Keratinocyte (primary cell): ENCODE measurements at regions not wholly inside any gene's neighbourhood (a gene's known extent, or its start where the extent isn't known, plus 50 kb on each side); places are given as distances from the start of the nearest gene placed in this dataset.

Source experiments
- DNase-seq: peaks from one replicate; pipeline ENCODE4 v3.0.0-alpha.2; 2011; ENCODE audit warnings: low read depth, missing footprints, low spot score
- FAIRE-seq: peaks from 2 replicates; lab custom pipeline; 2011; peaks lifted over from hg19 to GRCh38; lab: Jason Lieb, UNC
- H2AFZ ChIP-seq: 2 replicates; pipeline ENCODE4 v1.6.0; 2012; ENCODE audit warnings: low read length, control low read depth, inconsistent platforms; ENCODE audit not compliant: control insufficient read depth
- H3K27ac ChIP-seq: 2 replicates; pipeline ENCODE4 v1.5.1; 2011; ENCODE audit warnings: low read length; ENCODE audit not compliant: control insufficient read depth, insufficient read depth
- H3K27me3 ChIP-seq: 3 replicates; pipeline ENCODE4 v1.6.0; 2011; ENCODE audit warnings: low read length; ENCODE audit not compliant: control insufficient read depth, insufficient read depth; ENCODE audit errors: extremely low read depth
- H3K36me3 ChIP-seq, 2 experiments: 2 replicates in 1 of 2; 3 replicates in 1 of 2; pipeline ENCODE4 v1.5.1; 2011; ENCODE audit warnings: low read length in 2 of 2, mild to moderate bottlenecking in 1 of 2; ENCODE audit not compliant: control insufficient read depth in 2 of 2, insufficient read depth in 2 of 2; ENCODE audit errors: extremely low read depth in 1 of 2
- H3K4me1 ChIP-seq: 3 replicates; pipeline ENCODE4 v1.5.1; 2011; ENCODE audit warnings: low read length; ENCODE audit not compliant: control insufficient read depth, insufficient read depth; ENCODE audit errors: extremely low read depth
- H3K4me2 ChIP-seq: 3 replicates; pipeline ENCODE4 v1.6.0; 2011; ENCODE audit warnings: low read depth, low read length; ENCODE audit not compliant: control insufficient read depth, insufficient read depth; ENCODE audit errors: extremely low read depth
- H3K4me3 ChIP-seq, 3 experiments: fragments of 200-600 bp in 1 of 3; sonication (generic) in 1 of 3; 2 replicates in 2 of 3; 3 replicates in 1 of 3; pipeline ENCODE4 v1.5.1; 2011 to 2016; ENCODE audit warnings: low read length in 3 of 3, mild to moderate bottlenecking in 3 of 3, control low read depth in 2 of 3, inconsistent platforms in 1 of 3, low read depth in 1 of 3, mixed read lengths in 1 of 3, mixed run types in 1 of 3, moderate library complexity in 1 of 3; ENCODE audit not compliant: control insufficient read depth in 2 of 3, insufficient read depth in 2 of 3; ENCODE audit errors: extremely low read depth in 1 of 3
- H3K79me2 ChIP-seq: 2 replicates; pipeline ENCODE4 v1.6.0; 2012; ENCODE audit warnings: low read length; ENCODE audit not compliant: control insufficient read depth, insufficient read depth
- H3K9ac ChIP-seq: 3 replicates; pipeline ENCODE4 v1.6.0; 2011; ENCODE audit warnings: low read length; ENCODE audit not compliant: control insufficient read depth, insufficient read depth; ENCODE audit errors: extremely low read depth
- H3K9me1 ChIP-seq: 3 replicates; pipeline ENCODE4 v1.6.0; 2011; ENCODE audit warnings: low read length; ENCODE audit not compliant: control insufficient read depth, insufficient read depth; ENCODE audit errors: extremely low read depth
- H3K9me3 ChIP-seq: 2 replicates; pipeline ENCODE4 v1.5.1; 2012; ENCODE audit warnings: low read depth, low read length; ENCODE audit not compliant: control insufficient read depth
- H4K20me1 ChIP-seq: 3 replicates; pipeline ENCODE4 v1.6.0; 2011; ENCODE audit warnings: low read length; ENCODE audit not compliant: control insufficient read depth, insufficient read depth; ENCODE audit errors: extremely low read depth
- CTCF ChIP-seq, 3 experiments: IDR thresholded peaks in 1 of 3; conservative IDR thresholded peaks in 1 of 3; optimal IDR thresholded peaks in 1 of 3; 2 replicates in 2 of 3; 3 replicates in 1 of 3; pipeline versions ENCODE3 to v1.5.1; 2011; ENCODE audit warnings: low read length in 3 of 3, mild to moderate bottlenecking in 3 of 3, moderate library complexity in 2 of 3, control low read depth in 1 of 3, inconsistent platforms in 1 of 3; ENCODE audit not compliant: insufficient read depth in 2 of 3; ENCODE audit errors: extremely low read depth in 1 of 3
- EZH2 ChIP-seq: IDR thresholded peaks from one replicate; pipeline ENCODE4 v1.6.1; 2012; ENCODE audit warnings: inconsistent platforms, mild to moderate bottlenecking, low read length, moderate library complexity
- dilution Hi-C: fragments of 300-500 bp; cut with MboI; formaldehyde crosslinking; loops from one replicate; pipeline ENCODE4 v1.7.0; 2020; ENCODE audit warnings: low sequenced_read_pairs; ENCODE audit not compliant: extremely low pct_ligation_motif_present

GRCh38 chr13:72039126-72039525 is 172.1 kb upstream of the DACH1 start:
- TF ChIP-seq CTCF (optimal IDR thresholded peaks at IDR 0.05 in 1 of 3, IDR thresholded peaks at IDR 0.05 in 1 of 3, conservative IDR thresholded peaks at IDR 0.05 in 1 of 3; ENCODE audit: extremely low read depth in 1 of 3, insufficient read depth in 2 of 3, low read length in 3 of 3), result no peak
- no peak for TF ChIP-seq EZH2
- Histone ChIP-seq H4K20me1 (no peaks in the 10 kb centered on the region), H3K4me3 (no peak overlapping the region), H3K9me1 (no peaks in the 10 kb centered on the region), H3K4me1 (no peaks in the 10 kb centered on the region), H3K36me3 (no peaks in the 10 kb centered on the region), H3K79me2 (no peaks in the 10 kb centered on the region), H3K9ac (no peak overlapping the region), H2AFZ (no peak overlapping the region), H3K27ac (no peak overlapping the region), H3K27me3 (no peaks in the 10 kb centered on the region), H3K4me2 (no peak overlapping the region), H3K9me3 (no peaks in the 10 kb centered on the region)
- no peak for DNase-seq
- dilution Hi-C loops, result no loop called here
- no peak for FAIRE-seq

- no peaks in the 10 kb centered on the region for H3K36me3 ChIP-seq
- no peak for DNase-seq
- H3K4me3 ChIP-seq, result no peak overlapping the region
- no peak overlapping the region for H3K27ac ChIP-seq
- FAIRE-seq, result no peak
- no peaks in the 10 kb centered on the region for H4K20me1 ChIP-seq
- H3K27me3 ChIP-seq, result no peaks in the 10 kb centered on the region
- H3K9ac ChIP-seq, result no peak overlapping the region
- no peak for TF ChIP-seq EZH2
- TF ChIP-seq CTCF (optimal IDR thresholded peaks at IDR 0.05 in 1 of 3, IDR thresholded peaks at IDR 0.05 in 1 of 3, conservative IDR thresholded peaks at IDR 0.05 in 1 of 3; ENCODE audit: extremely low read depth in 1 of 3, insufficient read depth in 2 of 3, low read length in 3 of 3), result no peak
- no peaks in the 10 kb centered on the region for H3K9me1 ChIP-seq
- no peaks in the 10 kb centered on the region for H3K79me2 ChIP-seq
- no peak overlapping the region for H3K4me2 ChIP-seq
- dilution Hi-C loops, result no loop called here
- no peaks in the 10 kb centered on the region for H3K9me3 ChIP-seq
- H3K4me1 ChIP-seq, result no peaks in the 10 kb centered on the region
- no peak overlapping the region for H2AFZ ChIP-seq
Measured at GRCh38 chr13:72029981-72030380, 163.0 kb upstream of the DACH1 start.
